ENCODE measurements at regions not wholly inside any gene's neighbourhood (a gene's known extent, or its start where the extent isn't known, plus 50 kb on each side); places are given as distances from the start of the nearest gene placed in this dataset.

- FAIRE-seq = no peak
- TF ChIP-seq SAP30 (IDR thresholded peaks at IDR 0.05; ENCODE audit: borderline replicate concordance, insufficient read depth, low read depth, low read length, poor library complexity, severe bottlenecking) (no peak), SNIP1 (IDR thresholded peaks at IDR 0.05; ENCODE audit: low read depth) (no peak), CTCF (IDR thresholded peaks at IDR 0.05 in 2 of 3, conservative IDR thresholded peaks at IDR 0.05 in 1 of 3; ENCODE audit: insufficient read depth in 2 of 3, low read depth in 1 of 3, low read length in 3 of 3) (no peak), SIN3A (IDR thresholded peaks at IDR 0.05; ENCODE audit: borderline replicate concordance in 2 of 2, control insufficient read depth in 1 of 2, low read depth in 2 of 2, low read length in 2 of 2) (no peak), NFIX (CRISPR knock-in tag; IDR thresholded peaks at IDR 0.05; ENCODE audit: low read depth) (no peak), USF2 (CRISPR knock-in tag; IDR thresholded peaks at IDR 0.05) (no peak), ATF1 (CRISPR knock-in tag; IDR thresholded peaks at IDR 0.05) (no peak), ATF1 (tag; IDR thresholded peaks at IDR 0.05) (no peak), KAT7 (CRISPR knock-in tag; IDR thresholded peaks at IDR 0.05; ENCODE audit: borderline replicate concordance) (no peak), TEAD4 (IDR thresholded peaks at IDR 0.05; ENCODE audit: low read length) (no peak), TEAD4 (CRISPR knock-in tag; IDR thresholded peaks at IDR 0.05; ENCODE audit: borderline replicate concordance) (no peak), E2F8 (IDR thresholded peaks at IDR 0.05; ENCODE audit: low read depth, partially characterized antibody) (no peak), CREM (IDR thresholded peaks at IDR 0.05; ENCODE audit: low read depth) (no peak), COPS2 (conservative IDR thresholded peaks at IDR 0.05) (no peak)
- TF ChIP-seq, protein P1, sequence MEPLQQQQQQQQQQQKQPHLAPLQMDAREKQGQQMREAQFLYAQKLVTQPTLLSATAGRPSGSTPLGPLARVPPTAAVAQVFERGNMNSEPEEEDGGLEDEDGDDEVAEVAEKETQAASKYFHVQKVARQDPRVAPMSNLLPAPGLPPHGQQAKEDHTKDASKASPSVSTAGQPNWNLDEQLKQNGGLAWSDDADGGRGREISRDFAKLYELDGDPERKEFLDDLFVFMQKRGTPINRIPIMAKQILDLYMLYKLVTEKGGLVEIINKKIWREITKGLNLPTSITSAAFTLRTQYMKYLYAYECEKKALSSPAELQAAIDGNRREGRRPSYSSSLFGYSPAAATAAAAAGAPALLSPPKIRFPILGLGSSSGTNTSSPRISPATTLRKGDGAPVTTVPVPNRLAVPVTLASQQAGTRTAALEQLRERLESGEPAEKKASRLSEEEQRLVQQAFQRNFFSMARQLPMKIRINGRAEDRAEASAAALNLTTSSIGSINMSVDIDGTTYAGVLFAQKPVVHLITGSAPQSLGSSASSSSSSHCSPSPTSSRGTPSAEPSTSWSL (CRISPR knock-in tag; IDR thresholded peaks at IDR 0.05; ENCODE audit: borderline replicate concordance) = no peak
These were observed 60.5 kb upstream of the TBX20 start for GRCh38 chr7:35314354-35314753.

More at GRCh38 chr7:35314354-35314753, 60.5 kb upstream of the TBX20 start:
- CTCF ChIA-PET (ENCODE audit: low intra/inter-chr PET ratio) = no interaction called here
- Histone ChIP-seq H3K9me3 (replicated peaks; ENCODE audit: control insufficient read depth, insufficient read depth, low read depth, low read length) (no peaks in the 10 kb centered on the region), H3K36me3 (ENCODE audit: control insufficient read depth, insufficient read depth, low read length) (no peaks in the 10 kb centered on the region), H3K4me2 (ENCODE audit: insufficient read depth, low read length) (no peak overlapping the region), H3K27ac (ENCODE audit: extremely low read depth, low read depth, low read length) (no peak overlapping the region), H3K9ac (ENCODE audit: insufficient read depth in 1 of 2, low read depth in 2 of 2, low read length in 2 of 2) (no peak overlapping the region), H3K79me2 (ENCODE audit: control insufficient read depth, insufficient read depth, low read length) (no peaks in the 10 kb centered on the region), H3K4me1 (replicated peaks in 1 of 2; ENCODE audit: control insufficient read depth in 2 of 2, insufficient read depth in 2 of 2, low read length in 2 of 2) (no peaks in the 10 kb centered on the region), H4K20me1 (replicated peaks; ENCODE audit: control insufficient read depth, insufficient read depth, low read length) (no peaks in the 10 kb centered on the region), H3K9me1 (ENCODE audit: control insufficient read depth, insufficient read depth, low read length) (no peaks in the 10 kb centered on the region), H2AFZ (ENCODE audit: low read depth, low read length) (no peak overlapping the region), H3K27me3 (ENCODE audit: control insufficient read depth in 2 of 2, insufficient read depth in 2 of 2, low read length in 2 of 2) (no peaks in the 10 kb centered on the region), H3K4me3 (no peak overlapping the region)
- intact Hi-C loops (cut with micrococcal nuclease) = no loop called here
- POLR2A ChIA-PET = no interaction called here
- DNase-seq (ENCODE audit: extremely low read depth in 1 of 4, low spot score in 3 of 4) (no peak), ATAC-seq (no peak)
- WGBS (ENCODE audit: insufficient coverage, low coverage, missing lambda C conversion rate) = 0% methylated on average over 2 of the region's 2 CpGs
- no TSS peak for BruUV-seq (replicated peaks)
- in situ Hi-C loops (cut with MboI) = no loop called here
